Sigmoid colon (tissue), 6 donors: ENCODE measurements at regions not wholly inside any gene's neighbourhood (a gene's known extent, or its start where the extent isn't known, plus 50 kb on each side); places are given as distances from the start of the nearest gene placed in this dataset.

Experiments used
- DNase-seq: peaks from one replicate; pipeline ENCODE4 v3.0.0-alpha.2; 2019
- H3K27ac ChIP-seq, 4 donors: fragments of 200-600 bp; sonication (generic); one replicate each; pipeline ENCODE4 v1.5.1; 2016 to 2019; ENCODE audit warnings: mild to moderate bottlenecking in 1 of 4
- H3K27me3 ChIP-seq, 3 donors: fragments of 200-600 bp; sonication (generic); one replicate each; pipeline ENCODE4 v1.5.1; 2019; ENCODE audit warnings: mild to moderate bottlenecking in 1 of 3
- H3K36me3 ChIP-seq, 4 donors: fragments of 200-600 bp; sonication (generic); one replicate each; pipeline ENCODE4 v1.5.1; 2016 to 2019
- H3K4me1 ChIP-seq, 4 donors: fragments of 200-600 bp; sonication (generic); one replicate each; pipeline ENCODE4 v1.5.1; 2017 to 2019
- H3K4me3 ChIP-seq, 4 donors: fragments of 200-600 bp; sonication (generic); one replicate each; pipeline ENCODE4 v1.5.1; 2017 to 2019; ENCODE audit warnings: mild to moderate bottlenecking in 2 of 4, moderate library complexity in 1 of 4
- H3K9me3 ChIP-seq, 4 donors: fragments of 200-600 bp in 3 of 4; sonication (generic) in 3 of 4; one replicate each; pipeline versions ENCODE4 v1.5.1 to v1.6.1; 2013 to 2019
- CTCF ChIP-seq, 4 experiments: fragments of 450-650 bp in 3 of 4; fragments of 200-600 bp in 1 of 4; IDR thresholded peaks; one replicate each; pipeline ENCODE4 v1.5.1; 2016 to 2019; ENCODE audit warnings: antibody characterized with exemption in 4 of 4, mild to moderate bottlenecking in 3 of 4, moderate library complexity in 2 of 4
- EP300 ChIP-seq, 4 donors: sonication (generic); formaldehyde crosslinking; IDR thresholded peaks; one replicate each; pipeline ENCODE4 v1.6.1; 2017; ENCODE audit warnings: antibody characterized with exemption in 4 of 4
- POLR2A ChIP-seq, 2 donors: fragments of 450-650 bp; IDR thresholded peaks; one replicate each; pipeline ENCODE4 v1.6.1; 2016; ENCODE audit warnings: antibody characterized with exemption in 2 of 2, mild to moderate bottlenecking in 2 of 2, moderate library complexity in 2 of 2
- POLR2AphosphoS5 ChIP-seq, 4 donors: sonication (generic); formaldehyde crosslinking; IDR thresholded peaks; one replicate each; pipeline ENCODE4 v1.6.1; 2017; ENCODE audit warnings: antibody characterized with exemption in 4 of 4
- WGBS, 2 donors: extraction: QIAGEN DNeasy Blood & Tissue Kit; methylation state at CpG; one replicate each; pipeline ENCODE4 v1.1.7; 2013; 5-methylcytosine and 5-hydroxymethylcytosine counted together
- intact Hi-C: fragments of 100-400 bp; cut with DNase I; formaldehyde crosslinking; loops from one replicate; pipeline ENCODE4 v1.15.1; 2023
- donor health status: healthy with polysubstance abuse.
- donor health status: healthy.

GRCh38 chr11:109347304-109347703 is 74.7 kb upstream of the C11orf87 start:
- H3K4me3 ChIP-seq, result no peak overlapping the region
- TF ChIP-seq POLR2AphosphoS5 (IDR thresholded peaks at IDR 0.05) (no peak), POLR2A (IDR thresholded peaks at IDR 0.05) (no peak), CTCF (IDR thresholded peaks at IDR 0.05) (no peak), EP300 (IDR thresholded peaks at IDR 0.05) (no peak)
- no peak overlapping the region for H3K27ac ChIP-seq
- no peaks in the 10 kb centered on the region for H3K4me1 ChIP-seq
- WGBS, 2 donors, result 48 to 77% methylated on average over 2 of the region's 2 CpGs
- H3K9me3 ChIP-seq, result no peaks in the 10 kb centered on the region
- intact Hi-C loops, result no loop called here
- H3K36me3 ChIP-seq, result no peaks in the 10 kb centered on the region
- DNase-seq, result no peak
- no peaks in the 10 kb centered on the region for H3K27me3 ChIP-seq

GRCh38 chr11:109349276-109350080 is 72.5 kb upstream of the C11orf87 start:
- no peaks in the 10 kb centered on the region for H3K9me3 ChIP-seq
- intact Hi-C loops, result no loop called here
- DNase-seq, result no peak
- WGBS, 2 donors, result 54 to 69% methylated on average over 5 of the region's 5 CpGs
- H3K27ac ChIP-seq, result no peak overlapping the region
- H3K27me3 ChIP-seq, result no peaks in the 10 kb centered on the region
- no peaks in the 10 kb centered on the region for H3K4me1 ChIP-seq
- no peaks in the 10 kb centered on the region for H3K36me3 ChIP-seq
- no peak overlapping the region for H3K4me3 ChIP-seq
- TF ChIP-seq POLR2A (IDR thresholded peaks at IDR 0.05) (no peak), CTCF (IDR thresholded peaks at IDR 0.05) (no peak), POLR2AphosphoS5 (IDR thresholded peaks at IDR 0.05) (no peak), EP300 (IDR thresholded peaks at IDR 0.05) (no peak)

- Histone ChIP-seq H3K9me3 (no peaks in the 10 kb centered on the region), H3K27me3 (no peaks in the 10 kb centered on the region), H3K36me3 (no peaks in the 10 kb centered on the region), H3K27ac (no peak overlapping the region), H3K4me3 (no peak overlapping the region), H3K4me1 (no peaks in the 10 kb centered on the region)
- DNase-seq, result no peak
- 93 to 96% methylated on average over 3 of the region's 3 CpGs for WGBS, 2 donors
- TF ChIP-seq POLR2A (IDR thresholded peaks at IDR 0.05) (no peak), EP300 (IDR thresholded peaks at IDR 0.05) (no peak), CTCF (IDR thresholded peaks at IDR 0.05) (no peak), POLR2AphosphoS5 (IDR thresholded peaks at IDR 0.05) (no peak)
- intact Hi-C loops, result no loop called here
Observed at GRCh38 chr11:109350091-109350490, 71.9 kb upstream of the C11orf87 start.

- no peak overlapping the region for H3K27ac ChIP-seq
- TF ChIP-seq EP300 (IDR thresholded peaks at IDR 0.05) (no peak), POLR2A (IDR thresholded peaks at IDR 0.05) (no peak), CTCF (IDR thresholded peaks at IDR 0.05) (no peak), POLR2AphosphoS5 (IDR thresholded peaks at IDR 0.05) (no peak)
- intact Hi-C loops, result no loop called here
- H3K4me3 ChIP-seq, result no peak overlapping the region
- H3K27me3 ChIP-seq, result no peaks in the 10 kb centered on the region
- no peaks in the 10 kb centered on the region for H3K36me3 ChIP-seq
- no peaks in the 10 kb centered on the region for H3K9me3 ChIP-seq
- H3K4me1 ChIP-seq, result no peaks in the 10 kb centered on the region
- DNase-seq, result no peak
- WGBS, 2 donors, result 67 to 71% methylated on average over 3 of the region's 3 CpGs
Observed at GRCh38 chr11:109362059-109362458, 59.9 kb upstream of the C11orf87 start.

GRCh38 chr11:109363682-109364081 is 58.3 kb upstream of the C11orf87 start:
- Histone ChIP-seq H3K4me1 (no peaks in the 10 kb centered on the region), H3K9me3 (no peaks in the 10 kb centered on the region), H3K27me3 (no peaks in the 10 kb centered on the region), H3K36me3 (no peaks in the 10 kb centered on the region), H3K4me3 (no peak overlapping the region), H3K27ac (no peak overlapping the region)
- 79 to 84% methylated on average over 3 of the region's 3 CpGs for WGBS, 2 donors
- TF ChIP-seq POLR2AphosphoS5 (IDR thresholded peaks at IDR 0.05) (no peak), POLR2A (IDR thresholded peaks at IDR 0.05) (no peak), EP300 (IDR thresholded peaks at IDR 0.05) (no peak)
- DNase-seq, result no peak
- intact Hi-C loops, result no loop called here
